ENCODE measurements at regions not wholly inside any gene's neighbourhood (a gene's known extent, or its start where the extent isn't known, plus 50 kb on each side); places are given as distances from the start of the nearest gene placed in this dataset.
"Not testable (repeated sequence)": the region's sequence is repeated elsewhere in the genome, so short reads cannot be mapped to it uniquely, and the experiment has no call there.

GRCh38 chr5:2866662-2867372, 115.3 kb upstream of the IRX2 start:
- CTCF ChIA-PET, result no interaction called here
- no peak for DNase-seq (ENCODE audit: low read depth, low spot score)
- no peak for TF ChIP-seq CTCF (IDR thresholded peaks at IDR 0.05; ENCODE audit: insufficient read depth, low read length, missing control alignments)
- H3K4me3 ChIP-seq (ENCODE audit: low read depth, low read length), result no peak overlapping the region
- POLR2A ChIA-PET, result no interaction called here

- CTCF ChIA-PET, result no interaction called here
- POLR2A ChIA-PET, result no interaction called here
These were observed 114.4 kb upstream of the IRX2 start for GRCh38 chr5:2865856-2866255.

GRCh38 chr5:2864515-2865105, 113.1 kb upstream of the IRX2 start:
- DNase-seq (ENCODE audit: low read depth, low spot score), result no peak
- no peak for TF ChIP-seq CTCF (IDR thresholded peaks at IDR 0.05; ENCODE audit: insufficient read depth, low read length, missing control alignments)
- no peak overlapping the region for H3K4me3 ChIP-seq (ENCODE audit: low read depth, low read length)
- POLR2A ChIA-PET, result no interaction called here
- CTCF ChIA-PET, result no interaction called here

More at GRCh38 chr5:2865856-2866255, 114.4 kb upstream of the IRX2 start:
- DNase-seq (ENCODE audit: low read depth, low spot score), result no peak
- no peak overlapping the region for H3K4me3 ChIP-seq (ENCODE audit: low read depth, low read length)
- TF ChIP-seq CTCF (IDR thresholded peaks at IDR 0.05; ENCODE audit: insufficient read depth, low read length, missing control alignments), result no peak

GRCh38 chr5:2863675-2864433, 112.4 kb upstream of the IRX2 start:
- no peak for DNase-seq (ENCODE audit: low read depth, low spot score)
- no peak for TF ChIP-seq CTCF (IDR thresholded peaks at IDR 0.05; ENCODE audit: insufficient read depth, low read length, missing control alignments)
- ChIA-PET POLR2A (no interaction called here), CTCF (no interaction called here)
- H3K4me3 ChIP-seq (ENCODE audit: low read depth, low read length), result no peak overlapping the region

- TF ChIP-seq CTCF (IDR thresholded peaks at IDR 0.05; ENCODE audit: insufficient read depth, low read length, missing control alignments), result no peak
- no peak for DNase-seq (ENCODE audit: low read depth, low spot score)
- no peak overlapping the region for H3K4me3 ChIP-seq (ENCODE audit: low read depth, low read length)
- POLR2A ChIA-PET, result no interaction called here
- CTCF ChIA-PET, result no interaction called here
These were observed 111.7 kb upstream of the IRX2 start for GRCh38 chr5:2863133-2863532.

GRCh38 chr5:2862176-2862575, 110.7 kb upstream of the IRX2 start:
- POLR2A ChIA-PET, result interaction anchor here (0.6 kb wide), 1 partner anchor 100 kb away, joined by 3 read pairs; no protein-coding TSS in a partner anchor
- H3K4me3 ChIP-seq (ENCODE audit: low read depth, low read length); CTCF ChIA-PET; DNase-seq (ENCODE audit: low read depth, low spot score): not testable (repeated sequence)
